Activated naive CD4-positive, alpha-beta T cell treated with Interleukin-2 at 50 U/mL for 16 hours (primary cell): ENCODE measurements at regions not wholly inside any gene's neighbourhood (a gene's known extent, or its start where the extent isn't known, plus 50 kb on each side); places are given as distances from the start of the nearest gene placed in this dataset.

Experiments
- DNase-seq: peaks from one replicate; pipeline ENCODE4 v3.0.0-alpha.2; 2020

- DNase-seq: peak; percentile 22
Observed at GRCh38 chr6:25041485-25042035, 105.8 kb upstream of the RIPOR2 start.

- DNase-seq: peak; percentile 56
Observed at GRCh38 chr6:25042036-25042521, 106.3 kb upstream of the RIPOR2 start.

- peak; percentile 28 for DNase-seq
Observed at GRCh38 chr6:25042536-25042935, 106.8 kb upstream of the RIPOR2 start.

- no peak for DNase-seq
Observed at GRCh38 chr6:25042984-25043725, 107.4 kb upstream of the RIPOR2 start.

GRCh38 chr6:25043892-25044291 lies 108.1 kb upstream of the RIPOR2 start:
- DNase-seq: no peak

- DNase-seq: no peak
Observed at GRCh38 chr6:25046942-25047341, 111.2 kb upstream of the RIPOR2 start.

GRCh38 chr6:25050356-25050755 lies 114.6 kb upstream of the RIPOR2 start:
- DNase-seq: peak; percentile 67

- no peak for DNase-seq
Observed at GRCh38 chr6:25051083-25051482, 115.3 kb upstream of the RIPOR2 start.

- DNase-seq: no peak
Observed at GRCh38 chr6:25052181-25052580, 116.4 kb upstream of the RIPOR2 start.

- DNase-seq: no peak
Observed at GRCh38 chr6:25053875-25054371, 118.2 kb upstream of the RIPOR2 start.

GRCh38 chr6:25054469-25054868 lies 118.7 kb upstream of the RIPOR2 start:
- no peak for DNase-seq

GRCh38 chr6:25056130-25056529 lies 120.4 kb upstream of the RIPOR2 start:
- DNase-seq: peak; percentile 44

- DNase-seq: no peak
Observed at GRCh38 chr6:25057111-25057905, 121.5 kb upstream of the RIPOR2 start.

GRCh38 chr6:25058441-25058840 lies 122.7 kb upstream of the RIPOR2 start:
- no peak for DNase-seq

GRCh38 chr6:25058941-25059340 lies 123.2 kb upstream of the RIPOR2 start:
- DNase-seq: no peak

GRCh38 chr6:25060522-25060921 lies 124.8 kb upstream of the RIPOR2 start:
- no peak for DNase-seq

- no peak for DNase-seq
Observed at GRCh38 chr6:25061289-25061936, 125.7 kb upstream of the RIPOR2 start.

GRCh38 chr6:25062070-25062811 lies 126.5 kb upstream of the RIPOR2 start:
- DNase-seq: no peak

- no peak for DNase-seq
Observed at GRCh38 chr6:25064006-25064405, 128.2 kb upstream of the RIPOR2 start.

- no peak for DNase-seq
Observed at GRCh38 chr6:25065666-25066065, 129.9 kb upstream of the RIPOR2 start.

GRCh38 chr6:25066593-25066992 lies 130.8 kb upstream of the RIPOR2 start:
- no peak for DNase-seq

GRCh38 chr6:25068866-25069265 lies 133.1 kb upstream of the RIPOR2 start:
- no peak for DNase-seq
